Ishikawa (cell line): ENCODE measurements at regions not wholly inside any gene's neighbourhood (a gene's known extent, or its start where the extent isn't known, plus 50 kb on each side); places are given as distances from the start of the nearest gene placed in this dataset.

ENCODE experiments used
- CREB1 ChIP-seq: IDR thresholded peaks from 2 replicates; pipeline ENCODE4 v1.6.1; 2012; ENCODE audit warnings: low read depth
- EP300 ChIP-seq: IDR thresholded peaks from 2 replicates; pipeline ENCODE4 v1.6.1; 2012; ENCODE audit warnings: borderline replicate concordance
- MAX ChIP-seq: IDR thresholded peaks from 2 replicates; pipeline ENCODE4 v1.6.1; 2012
- NFIC ChIP-seq: IDR thresholded peaks from 2 replicates; pipeline ENCODE4 v1.6.1; 2012
- TEAD4 ChIP-seq: IDR thresholded peaks from 2 replicates; pipeline ENCODE4 v1.6.1; 2012
- YY1 ChIP-seq: IDR thresholded peaks from 2 replicates; pipeline ENCODE4 v1.6.1; 2012; ENCODE audit warnings: low read depth
- ZBTB7A ChIP-seq: IDR thresholded peaks from 2 replicates; pipeline ENCODE4 v1.6.1; 2012; ENCODE audit warnings: low read depth

- no peak for TF ChIP-seq MAX
- TF ChIP-seq EP300: no peak
- TF ChIP-seq YY1: no peak
- TF ChIP-seq CREB1: no peak
- TF ChIP-seq TEAD4: no peak
- no peak for TF ChIP-seq NFIC
- TF ChIP-seq ZBTB7A: no peak
These were observed 224.9 kb downstream of the ANKRD60 start for GRCh38 chr20:58003525-58003924.
